ENCODE measurements at regions not wholly inside any gene's neighbourhood (a gene's known extent, or its start where the extent isn't known, plus 50 kb on each side); places are given as distances from the start of the nearest gene placed in this dataset.

DNA sequence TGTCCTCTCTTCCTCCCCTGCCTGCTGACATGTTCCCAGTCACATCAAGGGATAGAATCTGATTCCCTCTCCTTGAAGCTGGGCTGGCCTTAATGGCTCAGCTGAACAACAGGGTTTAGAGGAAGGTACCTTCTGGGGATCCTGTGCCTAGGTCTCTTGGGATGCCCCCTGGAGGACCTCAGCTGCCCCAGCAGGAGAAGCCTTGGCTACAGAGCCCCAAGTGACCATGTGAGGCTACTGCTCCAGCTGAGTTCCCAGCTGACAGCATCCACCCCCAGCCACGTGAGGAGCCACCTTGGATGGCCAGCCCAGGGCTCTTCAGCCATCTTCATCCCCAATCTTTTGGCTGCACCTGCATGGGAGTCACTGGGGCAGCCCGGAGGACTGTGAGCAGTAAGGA, 1499.3 kb downstream of the TBC1D22A start:
- TF ChIP-seq, protein P1, sequence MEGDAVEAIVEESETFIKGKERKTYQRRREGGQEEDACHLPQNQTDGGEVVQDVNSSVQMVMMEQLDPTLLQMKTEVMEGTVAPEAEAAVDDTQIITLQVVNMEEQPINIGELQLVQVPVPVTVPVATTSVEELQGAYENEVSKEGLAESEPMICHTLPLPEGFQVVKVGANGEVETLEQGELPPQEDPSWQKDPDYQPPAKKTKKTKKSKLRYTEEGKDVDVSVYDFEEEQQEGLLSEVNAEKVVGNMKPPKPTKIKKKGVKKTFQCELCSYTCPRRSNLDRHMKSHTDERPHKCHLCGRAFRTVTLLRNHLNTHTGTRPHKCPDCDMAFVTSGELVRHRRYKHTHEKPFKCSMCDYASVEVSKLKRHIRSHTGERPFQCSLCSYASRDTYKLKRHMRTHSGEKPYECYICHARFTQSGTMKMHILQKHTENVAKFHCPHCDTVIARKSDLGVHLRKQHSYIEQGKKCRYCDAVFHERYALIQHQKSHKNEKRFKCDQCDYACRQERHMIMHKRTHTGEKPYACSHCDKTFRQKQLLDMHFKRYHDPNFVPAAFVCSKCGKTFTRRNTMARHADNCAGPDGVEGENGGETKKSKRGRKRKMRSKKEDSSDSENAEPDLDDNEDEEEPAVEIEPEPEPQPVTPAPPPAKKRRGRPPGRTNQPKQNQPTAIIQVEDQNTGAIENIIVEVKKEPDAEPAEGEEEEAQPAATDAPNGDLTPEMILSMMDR (IDR thresholded peaks at IDR 0.05): no peak
- TF ChIP-seq POLR2A (IDR thresholded peaks at IDR 0.05): no peak

Measured in esophagus squamous epithelium (tissue), 4 donors.